GM18870 (cell line): ENCODE measurements at regions not wholly inside any gene's neighbourhood (a gene's known extent, or its start where the extent isn't known, plus 50 kb on each side); places are given as distances from the start of the nearest gene placed in this dataset.

ENCODE experiments used
- ATAC-seq: cut with Tn5 transposase; IDR thresholded peaks from one replicate; pipeline ENCODE4 v1.9.1; 2021; ENCODE audit warnings: moderate library complexity; ENCODE audit not compliant: unreplicated experiment

DNA sequence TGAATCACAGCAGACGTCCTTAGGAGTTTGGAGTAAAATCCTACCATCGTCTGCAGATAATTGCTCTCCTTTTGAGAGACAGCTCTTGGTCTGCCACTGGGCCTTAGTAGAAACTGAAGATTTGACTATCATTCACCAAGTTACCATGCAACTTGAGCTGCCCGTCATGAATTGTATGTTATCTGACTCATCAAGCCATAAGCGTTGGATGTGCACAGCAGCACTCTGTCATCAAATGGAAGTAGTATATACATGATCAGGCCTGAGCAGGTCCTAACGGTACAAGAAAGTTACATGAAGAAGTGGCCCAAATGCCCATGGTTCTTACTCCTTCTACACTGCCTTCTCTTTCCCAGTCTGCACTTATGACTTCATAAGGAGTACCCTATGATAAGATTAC is 317.8 kb downstream of the GPATCH2 start:
- no peak for ATAC-seq

DNA sequence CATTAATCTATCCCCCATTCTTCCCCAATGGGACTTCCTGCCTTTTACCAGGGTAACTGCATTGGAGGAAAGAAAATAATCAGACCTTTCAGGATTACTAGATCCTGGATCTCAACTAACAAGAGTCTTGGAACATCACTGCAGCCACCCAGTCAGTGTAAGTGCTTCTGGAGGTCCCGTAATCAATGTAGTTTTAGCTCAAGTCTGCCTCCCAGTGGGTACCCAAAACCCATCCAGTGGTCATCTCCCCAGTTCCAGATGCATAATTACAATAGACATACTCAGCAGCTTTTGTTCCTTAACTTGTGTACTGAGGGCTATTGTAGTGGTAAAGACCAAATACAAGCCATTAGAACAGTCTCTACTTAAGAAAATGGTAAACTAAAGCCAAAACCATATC is 319.1 kb downstream of the GPATCH2 start:
- no peak for ATAC-seq

- no peak for ATAC-seq
These were observed 319.6 kb downstream of the GPATCH2 start for GRCh38 chr1:217311269-217311668.

GRCh38 chr1:217281332-217281731 is 349.6 kb downstream of the GPATCH2 start:
- no peak for ATAC-seq

DNA sequence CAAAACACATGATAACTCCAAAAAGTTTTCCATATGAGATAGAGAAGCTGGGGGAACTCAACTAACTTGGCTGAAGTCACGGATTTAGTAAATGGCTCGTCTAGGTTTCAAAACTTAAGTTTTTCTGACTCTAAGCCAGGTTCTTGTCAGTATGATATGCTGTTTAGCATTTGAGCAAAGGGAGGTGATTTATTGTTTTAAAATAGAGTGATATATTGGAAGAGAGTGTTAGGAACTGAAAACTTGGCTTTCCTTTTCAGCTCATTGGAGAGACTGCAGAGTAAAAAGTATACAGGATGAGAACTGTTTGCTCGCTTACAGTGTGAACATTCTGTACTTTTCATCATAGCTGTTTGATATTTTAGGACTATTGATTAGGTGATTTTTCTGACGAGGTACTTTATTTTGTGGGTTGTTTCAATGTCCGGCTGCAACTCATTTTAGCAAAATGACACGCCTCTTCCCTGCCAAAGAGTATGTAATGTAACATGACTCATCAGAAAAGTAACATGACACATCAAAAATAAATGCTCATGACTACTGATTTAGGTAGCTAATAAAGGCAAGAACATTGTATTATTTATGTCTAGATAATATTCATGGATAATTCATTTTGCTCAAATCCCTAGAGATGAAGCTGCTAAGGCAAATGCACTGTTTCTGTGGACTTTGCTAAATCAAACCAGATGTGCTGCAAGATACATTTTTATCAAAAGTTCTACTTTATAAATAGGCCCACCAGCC is 355.1 kb downstream of the GPATCH2 start:
- ATAC-seq = no peak

- ATAC-seq = no peak
These were observed 355.8 kb downstream of the GPATCH2 start for GRCh38 chr1:217274927-217275654.

GRCh38 chr1:217274416-217274815 is 356.5 kb downstream of the GPATCH2 start:
- ATAC-seq = no peak

DNA sequence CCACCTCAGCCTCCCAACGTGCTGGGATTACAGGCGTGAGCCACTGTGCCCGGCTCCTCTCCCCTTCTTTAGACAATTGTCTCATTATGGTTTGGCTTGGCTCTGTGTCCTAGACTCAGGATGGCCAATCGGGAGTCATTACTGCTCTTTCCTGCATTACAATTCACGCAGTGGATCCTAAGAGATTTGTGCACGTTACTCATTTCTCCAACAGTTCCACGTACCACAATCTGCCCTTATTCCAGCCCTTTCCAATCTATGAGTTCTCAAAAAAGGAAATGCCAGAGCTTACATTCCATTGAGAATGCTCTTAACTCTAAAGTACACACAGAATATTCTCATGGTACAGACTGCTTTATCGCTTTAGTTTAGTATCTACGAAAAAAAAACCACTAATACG is 357.0 kb downstream of the GPATCH2 start:
- no peak for ATAC-seq

GRCh38 chr1:217272385-217272784 is 358.5 kb downstream of the GPATCH2 start:
- no peak for ATAC-seq

DNA sequence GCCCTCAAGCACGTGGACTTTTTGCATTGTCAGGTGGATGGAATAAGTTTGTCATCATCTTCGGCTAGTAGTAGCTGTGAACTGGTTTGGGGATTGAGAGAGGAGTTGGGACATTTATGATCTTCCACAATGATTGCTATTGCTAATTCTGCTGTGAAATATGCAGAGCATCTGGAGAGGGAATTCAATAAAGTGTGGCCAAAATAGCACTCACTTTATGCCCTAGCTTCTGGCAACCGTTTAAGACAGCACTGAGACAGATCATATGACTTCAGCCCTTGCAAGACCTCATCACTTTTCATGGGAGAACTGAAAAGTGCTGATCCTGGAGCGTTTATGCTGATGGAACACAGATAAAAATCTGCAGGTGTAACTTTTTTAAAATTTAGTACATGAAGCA is 360.8 kb downstream of the GPATCH2 start:
- ATAC-seq = no peak

GRCh38 chr1:217268058-217268457 is 362.8 kb downstream of the GPATCH2 start:
- no peak for ATAC-seq

DNA sequence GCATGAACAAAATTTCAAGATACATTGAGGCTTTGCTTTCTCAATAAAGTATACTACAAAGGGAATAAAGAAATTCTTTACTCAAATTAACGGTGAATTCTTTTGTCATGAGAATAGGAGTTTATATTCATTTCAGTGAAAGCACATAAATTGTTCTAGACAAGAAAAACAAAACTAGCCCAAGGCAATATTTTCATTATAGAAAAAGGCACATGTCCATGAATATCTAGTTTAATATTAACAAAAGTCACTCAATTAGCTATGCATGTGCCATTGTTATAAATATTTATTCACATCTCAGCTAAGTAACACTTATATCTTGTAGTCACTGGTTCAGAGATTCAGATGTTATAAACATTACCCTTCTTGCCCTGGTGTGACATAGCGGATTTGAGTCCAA is 369.3 kb downstream of the GPATCH2 start:
- ATAC-seq = no peak

DNA sequence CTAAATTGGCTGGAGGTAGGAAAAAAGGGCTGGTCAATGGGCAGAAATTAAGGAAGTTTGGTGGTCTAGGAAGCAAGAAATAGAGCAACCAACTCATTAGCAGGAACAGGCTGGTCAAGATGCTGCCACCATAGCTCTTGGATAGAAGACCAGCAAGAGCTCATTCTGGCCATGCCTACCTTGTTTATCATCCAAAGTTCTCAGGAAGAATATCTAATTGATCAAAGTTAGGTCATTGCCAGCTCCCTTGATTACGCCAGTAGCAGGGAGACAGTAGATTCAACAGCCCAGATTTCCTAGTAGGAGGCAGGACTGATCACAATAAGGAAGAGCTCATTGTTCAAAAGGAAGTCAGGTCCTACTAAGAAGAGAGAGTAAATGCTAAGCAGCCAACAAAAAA is 370.2 kb downstream of the GPATCH2 start:
- no peak for ATAC-seq

DNA sequence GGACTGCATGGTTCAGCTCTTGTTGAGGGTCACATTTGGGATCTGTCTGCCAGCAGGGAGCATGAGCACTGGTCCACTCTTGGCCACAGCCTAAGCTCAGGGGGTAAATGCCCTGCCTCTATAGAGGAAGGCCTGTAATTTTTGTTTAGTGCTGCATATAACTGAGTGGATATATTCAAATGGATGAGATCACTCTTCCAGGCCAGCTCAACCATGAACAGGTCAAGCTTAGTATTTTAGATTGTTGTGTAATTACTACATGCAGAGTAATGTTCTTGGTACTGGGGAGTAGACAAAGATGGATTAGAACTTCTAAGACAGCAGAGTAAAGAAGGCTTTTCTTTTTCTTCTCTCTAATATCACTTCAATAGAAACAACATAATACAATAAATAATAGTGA is 376.9 kb downstream of the GPATCH2 start:
- ATAC-seq = no peak

GRCh38 chr1:217253351-217253750 is 377.5 kb downstream of the GPATCH2 start:
- no peak for ATAC-seq

DNA sequence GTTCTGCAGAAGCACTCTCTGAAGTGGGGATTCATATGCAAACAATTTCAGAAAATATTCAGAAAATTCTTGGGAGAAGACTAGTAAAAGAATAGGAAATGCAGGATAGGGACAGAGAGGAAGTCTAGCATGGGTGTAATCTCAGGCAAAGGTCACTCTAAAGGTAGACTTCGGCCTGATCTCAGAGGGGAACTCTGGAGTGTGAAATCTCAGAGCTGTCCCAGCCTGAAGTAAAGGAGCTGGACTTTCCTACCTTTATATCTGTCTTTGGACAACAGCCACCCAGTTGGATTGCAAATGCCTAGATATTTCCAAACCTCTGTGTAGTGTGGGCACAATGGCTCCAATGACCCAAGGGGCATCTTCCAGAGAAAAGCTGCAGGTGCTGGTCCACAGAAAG is 379.8 kb downstream of the GPATCH2 start:
- no peak for ATAC-seq

- ATAC-seq = no peak
These were observed 381.0 kb downstream of the GPATCH2 start for GRCh38 chr1:217249857-217250256.

DNA sequence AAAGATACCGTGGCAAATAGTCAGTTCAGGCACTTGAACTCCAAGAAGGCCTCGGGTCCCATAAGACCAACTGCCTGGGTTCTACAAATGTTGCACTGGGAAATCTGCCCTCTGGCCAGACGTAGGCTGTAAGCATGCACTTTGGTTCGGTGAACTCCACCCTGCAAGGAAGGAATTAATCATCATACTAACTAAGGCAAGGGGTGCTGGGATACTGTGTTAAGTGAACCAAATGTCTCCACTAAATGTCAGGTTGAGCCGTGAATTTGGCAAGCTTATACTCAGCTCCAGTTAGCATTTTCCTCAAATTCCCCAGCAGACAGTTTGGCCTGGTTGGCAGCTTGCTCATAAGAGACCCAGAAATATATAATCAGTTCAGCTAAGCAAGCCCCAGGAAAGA is 385.9 kb downstream of the GPATCH2 start:
- ATAC-seq = no peak

DNA sequence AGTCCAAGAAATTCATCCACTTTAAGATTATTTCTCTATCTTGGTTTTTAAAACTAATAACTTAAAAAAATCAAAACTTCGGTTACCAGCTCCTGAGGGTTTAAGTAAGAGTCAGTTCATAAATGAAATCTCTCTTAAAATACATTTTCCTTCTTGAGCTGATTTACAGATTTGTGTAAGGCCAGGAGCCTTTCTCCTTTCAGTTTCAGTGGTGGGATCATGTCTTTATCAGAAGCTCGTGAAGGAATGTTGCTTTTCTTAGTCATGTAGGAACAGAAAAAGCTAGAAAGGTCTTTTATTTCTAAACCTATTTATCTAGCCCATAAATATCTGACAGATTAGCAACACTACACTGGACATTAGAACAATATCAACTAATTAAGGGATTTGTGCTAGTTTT is 390.2 kb downstream of the GPATCH2 start:
- no peak for ATAC-seq

- ATAC-seq = no peak
These were observed 391.9 kb downstream of the GPATCH2 start for GRCh38 chr1:217238945-217239344.

GRCh38 chr1:217230412-217230811 is 400.5 kb downstream of the GPATCH2 start:
- no peak for ATAC-seq

GRCh38 chr1:217228689-217229088 is 402.2 kb downstream of the GPATCH2 start:
- no peak for ATAC-seq

DNA sequence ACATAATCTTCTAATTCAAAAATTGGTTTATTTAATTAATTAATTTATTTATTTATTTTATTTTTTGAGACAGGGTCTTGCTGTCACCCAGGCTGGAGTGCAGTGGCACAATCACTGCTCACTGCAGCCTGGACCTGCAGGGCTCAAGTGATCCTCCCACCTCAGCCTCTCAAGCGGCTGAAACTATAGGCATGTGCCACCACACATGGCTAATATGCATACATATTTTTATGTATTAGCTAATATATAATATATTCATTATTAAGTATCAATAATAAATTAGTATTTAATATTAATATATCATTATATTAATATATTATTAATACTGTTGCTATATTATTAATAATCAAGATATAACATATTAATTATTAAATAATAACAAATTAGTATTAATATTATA is 406.7 kb downstream of the GPATCH2 start:
- no peak for ATAC-seq
